NCI-H1436 (cell line): ENCODE measurements at regions not wholly inside any gene's neighbourhood (a gene's known extent, or its start where the extent isn't known, plus 50 kb on each side); places are given as distances from the start of the nearest gene placed in this dataset.
"Not testable (repeated sequence)": the region's sequence is repeated elsewhere in the genome, so short reads cannot be mapped to it uniquely, and the experiment has no call there.

Experiments
- DNase-seq: peaks from one replicate; lab custom pipeline; 2025; lab: John Stamatoyannopoulos, UW

- no peak for DNase-seq
Measured at GRCh38 chr2:216943109-216943508, 83.2 kb upstream of the TNP1 start.

GRCh38 chr2:216942465-216942864 is 82.6 kb upstream of the TNP1 start:
- no peak for DNase-seq

- no peak for DNase-seq
Measured at GRCh38 chr2:216942016-216942415, 82.2 kb upstream of the TNP1 start.

- no peak for DNase-seq
Measured at GRCh38 chr2:216936954-216937357, 77.1 kb upstream of the TNP1 start.

GRCh38 chr2:216934623-216935022 is 74.8 kb upstream of the TNP1 start:
- DNase-seq, result no peak

GRCh38 chr2:216934151-216934550 is 74.3 kb upstream of the TNP1 start:
- DNase-seq, result no peak

GRCh38 chr2:216932863-216933548 is 73.1 kb upstream of the TNP1 start:
- DNase-seq, result no peak

GRCh38 chr2:216932113-216932862 is 72.4 kb upstream of the TNP1 start:
- DNase-seq, result no peak

- no peak for DNase-seq
Measured at GRCh38 chr2:216930716-216931115, 70.9 kb upstream of the TNP1 start.

GRCh38 chr2:216929338-216929737 is 69.5 kb upstream of the TNP1 start:
- not testable (repeated sequence) for DNase-seq

- no peak for DNase-seq
Measured at GRCh38 chr2:216927163-216927562, 67.3 kb upstream of the TNP1 start.

GRCh38 chr2:216925636-216926366 is 65.9 kb upstream of the TNP1 start:
- no peak for DNase-seq

- DNase-seq, result no peak
Measured at GRCh38 chr2:216925006-216925405, 65.1 kb upstream of the TNP1 start.

- no peak for DNase-seq
Measured at GRCh38 chr2:216923706-216924105, 63.8 kb upstream of the TNP1 start.

GRCh38 chr2:216922175-216922780 is 62.4 kb upstream of the TNP1 start:
- no peak for DNase-seq

- no peak for DNase-seq
Measured at GRCh38 chr2:216920937-216921456, 61.1 kb upstream of the TNP1 start.

GRCh38 chr2:216920143-216920876 is 60.4 kb upstream of the TNP1 start:
- DNase-seq, result no peak

GRCh38 chr2:216918088-216918680 is 58.3 kb upstream of the TNP1 start:
- no peak for DNase-seq

GRCh38 chr2:216916956-216917650 is 57.2 kb upstream of the TNP1 start:
- DNase-seq, result no peak

- DNase-seq, result no peak
Measured at GRCh38 chr2:216915557-216916150, 55.8 kb upstream of the TNP1 start.
